Putamen (tissue), 1 donor: ENCODE measurements at regions not wholly inside any gene's neighbourhood (a gene's known extent, or its start where the extent isn't known, plus 50 kb on each side); places are given as distances from the start of the nearest gene placed in this dataset.

Experiments
- DNase-seq: peaks from one replicate; pipeline ENCODE4 v3.0.0-alpha.2; 2016; ENCODE audit warnings: low spot score

GRCh38 chr11:30811226-30811755 lies 225.1 kb upstream of the MPPED2 start:
- DNase-seq: no peak

- DNase-seq: no peak
Observed at GRCh38 chr11:30810116-30810515, 224.0 kb upstream of the MPPED2 start.

- DNase-seq: no peak
Observed at GRCh38 chr11:30801357-30801756, 215.2 kb upstream of the MPPED2 start.

GRCh38 chr11:30800904-30801303 lies 214.8 kb upstream of the MPPED2 start:
- DNase-seq: no peak

GRCh38 chr11:30798547-30799236 lies 212.5 kb upstream of the MPPED2 start:
- DNase-seq: no peak

GRCh38 chr11:30789270-30789669 lies 203.1 kb upstream of the MPPED2 start:
- DNase-seq: no peak

GRCh38 chr11:30788849-30789248 lies 202.7 kb upstream of the MPPED2 start:
- no peak for DNase-seq

GRCh38 chr11:30786256-30787110 lies 200.3 kb upstream of the MPPED2 start:
- DNase-seq: no peak

- no peak for DNase-seq
Observed at GRCh38 chr11:30778596-30778995, 192.4 kb upstream of the MPPED2 start.

GRCh38 chr11:30775233-30775522 lies 189.0 kb upstream of the MPPED2 start:
- DNase-seq: no peak

- DNase-seq: peak; percentile 25
Observed at GRCh38 chr11:30774496-30775232, 188.5 kb upstream of the MPPED2 start.

- DNase-seq: no peak
Observed at GRCh38 chr11:30772908-30773307, 186.8 kb upstream of the MPPED2 start.

- no peak for DNase-seq
Observed at GRCh38 chr11:30763951-30764350, 177.8 kb upstream of the MPPED2 start.

- no peak for DNase-seq
Observed at GRCh38 chr11:30762188-30762587, 176.0 kb upstream of the MPPED2 start.

- DNase-seq: no peak
Observed at GRCh38 chr11:30760345-30760744, 174.2 kb upstream of the MPPED2 start.

GRCh38 chr11:30758946-30759504 lies 172.9 kb upstream of the MPPED2 start:
- no peak for DNase-seq

- DNase-seq: no peak
Observed at GRCh38 chr11:30758518-30758917, 172.4 kb upstream of the MPPED2 start.

GRCh38 chr11:30758012-30758411 lies 171.9 kb upstream of the MPPED2 start:
- no peak for DNase-seq

GRCh38 chr11:30753994-30754393 lies 167.8 kb upstream of the MPPED2 start:
- DNase-seq: no peak

GRCh38 chr11:30753504-30753903 lies 167.4 kb upstream of the MPPED2 start:
- no peak for DNase-seq

- DNase-seq: no peak
Observed at GRCh38 chr11:30749268-30749667, 163.1 kb upstream of the MPPED2 start.

- DNase-seq: peak; percentile 6
Observed at GRCh38 chr11:30741039-30741550, 154.9 kb upstream of the MPPED2 start.
